Activated CD8-positive, alpha-beta T cell treated with anti-CD3 and anti-CD28 coated beads for 36 hours (primary cell): ENCODE measurements at regions not wholly inside any gene's neighbourhood (a gene's known extent, or its start where the extent isn't known, plus 50 kb on each side); places are given as distances from the start of the nearest gene placed in this dataset.

Experiments used
- ATAC-seq: fragments of 200-7000 bp; cut with Tn5 transposase; one replicate; pipeline ENCODE4 v1.10.0; 2021; ENCODE audit warnings: mild to moderate bottlenecking, moderate library complexity
- CTCF ChIA-PET: fragments of 350-600 bp; sonication (Branson Sonifier 250); formaldehyde crosslinking; loops from one replicate; lab custom pipeline; 2021; ENCODE audit warnings: antibody characterized with exemption; lab: Charles Lee
- POLR2A ChIA-PET: fragments of 350-600 bp; sonication (Branson Sonifier 250); formaldehyde crosslinking; loops from one replicate; lab custom pipeline; 2021; ENCODE audit warnings: antibody characterized with exemption; lab: Charles Lee
- DNase-seq: peaks from one replicate; pipeline ENCODE4 v3.0.0-alpha.2; 2020
- H3K27ac Mint-ChIP-seq: one replicate; pipeline ENCODE4 v1.8.0; 2021; ENCODE audit warnings: mild to moderate bottlenecking, mixed read lengths
- H3K27me3 Mint-ChIP-seq: one replicate; pipeline ENCODE4 v1.8.0; 2021; ENCODE audit warnings: mixed read lengths
- H3K36me3 Mint-ChIP-seq: one replicate; pipeline ENCODE4 v1.8.0; 2021; ENCODE audit warnings: low read depth, mixed read lengths
- H3K4me1 Mint-ChIP-seq: one replicate; pipeline ENCODE4 v1.8.0; 2021; ENCODE audit warnings: low read depth, mixed read lengths
- H3K4me3 Mint-ChIP-seq: one replicate; pipeline ENCODE4 v1.8.0; 2021; ENCODE audit warnings: mild to moderate bottlenecking, moderate library complexity, mixed read lengths
- H3K9me3 Mint-ChIP-seq: one replicate; pipeline ENCODE4 v1.8.0; 2021; ENCODE audit warnings: mixed read lengths
- CTCF ChIP-seq: fragments of 200-600 bp; IDR thresholded peaks from one replicate; pipeline ENCODE4 v1.8.0; 2022; ENCODE audit warnings: antibody characterized with exemption, mild to moderate bottlenecking
- intact Hi-C: fragments of 100-400 bp; cut with micrococcal nuclease; formaldehyde crosslinking; loops from one replicate; pipeline ENCODE4 v1.10.0; 2022

GRCh38 chr3:76653640-76654251 lies 386.2 kb upstream of the ROBO2 start:
- intact Hi-C loops, result no loop called here
- ATAC-seq (no peak), DNase-seq (no peak)
- POLR2A ChIA-PET, result no interaction called here
- Mint-ChIP-seq H3K9me3 (peaks cover 5% of the 10 kb centered on the region), H3K36me3 (no peaks in the 10 kb centered on the region), H3K27ac (no peak overlapping the region), H3K4me1 (no peaks in the 10 kb centered on the region), H3K27me3 (no peaks in the 10 kb centered on the region), H3K4me3 (no peak overlapping the region)
- CTCF ChIA-PET, result no interaction called here
- no peak for TF ChIP-seq CTCF

- Mint-ChIP-seq H3K4me3 (no peak overlapping the region), H3K27me3 (no peaks in the 10 kb centered on the region), H3K4me1 (no peaks in the 10 kb centered on the region), H3K36me3 (no peaks in the 10 kb centered on the region), H3K9me3 (peaks cover 5% of the 10 kb centered on the region), H3K27ac (no peak overlapping the region)
- ChIA-PET POLR2A (no interaction called here), CTCF (no interaction called here)
- no peak for TF ChIP-seq CTCF
- DNase-seq, result no peak
- ATAC-seq, result no peak
- intact Hi-C loops, result no loop called here
Observed at GRCh38 chr3:76656531-76657070, 383.3 kb upstream of the ROBO2 start.

GRCh38 chr3:76657909-76658308 lies 382.0 kb upstream of the ROBO2 start:
- DNase-seq, result no peak
- no peak for ATAC-seq
- Mint-ChIP-seq H3K36me3 (no peaks in the 10 kb centered on the region), H3K4me3 (no peak overlapping the region), H3K4me1 (no peaks in the 10 kb centered on the region), H3K9me3 (peaks cover 2% of the 10 kb centered on the region), H3K27ac (no peak overlapping the region), H3K27me3 (no peaks in the 10 kb centered on the region)
- ChIA-PET CTCF (no interaction called here), POLR2A (no interaction called here)
- intact Hi-C loops, result no loop called here
- no peak for TF ChIP-seq CTCF

GRCh38 chr3:76661527-76662250 lies 378.2 kb upstream of the ROBO2 start:
- no peaks in the 10 kb centered on the region for H3K4me1 Mint-ChIP-seq
- no peak overlapping the region for H3K27ac Mint-ChIP-seq
- DNase-seq, result no peak
- POLR2A ChIA-PET, result no interaction called here
- H3K9me3 Mint-ChIP-seq, result peaks cover 7% of the 10 kb centered on the region
- no peak for TF ChIP-seq CTCF
- CTCF ChIA-PET, result no interaction called here
- intact Hi-C loops, result no loop called here
- no peaks in the 10 kb centered on the region for H3K36me3 Mint-ChIP-seq
- H3K27me3 Mint-ChIP-seq, result no peaks in the 10 kb centered on the region
- ATAC-seq, result no peak
- H3K4me3 Mint-ChIP-seq, result no peak overlapping the region

- CTCF ChIA-PET, result no interaction called here
- ATAC-seq, result no peak
- Mint-ChIP-seq H3K4me3 (no peak overlapping the region), H3K4me1 (no peaks in the 10 kb centered on the region), H3K36me3 (no peaks in the 10 kb centered on the region), H3K9me3 (peaks cover 6% of the 10 kb centered on the region), H3K27me3 (no peaks in the 10 kb centered on the region), H3K27ac (no peak overlapping the region)
- TF ChIP-seq CTCF, result no peak
- intact Hi-C loops, result no loop called here
- DNase-seq, result no peak
- POLR2A ChIA-PET, result no interaction called here
Observed at GRCh38 chr3:76664816-76665215, 375.1 kb upstream of the ROBO2 start.
